ENCODE measurements at regions not wholly inside any gene's neighbourhood (a gene's known extent, or its start where the extent isn't known, plus 50 kb on each side); places are given as distances from the start of the nearest gene placed in this dataset.
A peak's percentile ranks its signal among the peaks of the same experiment; 100 is the strongest.

DNA sequence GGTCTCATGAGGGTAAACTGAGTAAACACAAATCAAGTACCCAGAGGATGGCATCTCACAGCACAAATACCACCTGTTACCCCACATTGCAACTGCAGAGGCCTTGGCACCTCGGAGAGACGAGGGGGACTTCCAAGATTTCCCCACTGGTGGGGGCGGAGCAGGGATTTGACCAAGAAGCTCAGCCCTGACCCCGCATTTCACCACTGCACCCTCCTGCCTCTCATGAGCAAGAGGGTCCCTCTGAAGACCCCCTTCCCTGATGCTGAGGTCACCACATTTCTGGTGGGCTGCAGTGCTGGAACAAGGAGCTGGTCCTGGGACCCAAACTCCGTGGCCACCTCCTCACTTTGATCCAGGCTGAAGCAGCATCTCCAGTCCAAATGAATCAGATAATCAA is 342.4 kb downstream of the NPHP4 start:
- peak in 1 of 3 donors; percentile 39 for DNase-seq
- WGBS (ENCODE audit: insufficient coverage, low coverage, low lambda C conversion rate, missing lambda C conversion rate), result 75% methylated on average over 2 of the region's 5 CpGs
- intact Hi-C loops (cut with DNase I), result no loop called here
- H3K4me3 ChIP-seq, result no peak overlapping the region
- H3K36me3 ChIP-seq, result no peaks in the 10 kb centered on the region
- no peak overlapping the region for H3K27ac ChIP-seq
- no peak for ATAC-seq
- H3K4me1 ChIP-seq, result no peaks in the 10 kb centered on the region
- TF ChIP-seq POLR2A (IDR thresholded peaks at IDR 0.05), result no peak
- TF ChIP-seq, protein P1, sequence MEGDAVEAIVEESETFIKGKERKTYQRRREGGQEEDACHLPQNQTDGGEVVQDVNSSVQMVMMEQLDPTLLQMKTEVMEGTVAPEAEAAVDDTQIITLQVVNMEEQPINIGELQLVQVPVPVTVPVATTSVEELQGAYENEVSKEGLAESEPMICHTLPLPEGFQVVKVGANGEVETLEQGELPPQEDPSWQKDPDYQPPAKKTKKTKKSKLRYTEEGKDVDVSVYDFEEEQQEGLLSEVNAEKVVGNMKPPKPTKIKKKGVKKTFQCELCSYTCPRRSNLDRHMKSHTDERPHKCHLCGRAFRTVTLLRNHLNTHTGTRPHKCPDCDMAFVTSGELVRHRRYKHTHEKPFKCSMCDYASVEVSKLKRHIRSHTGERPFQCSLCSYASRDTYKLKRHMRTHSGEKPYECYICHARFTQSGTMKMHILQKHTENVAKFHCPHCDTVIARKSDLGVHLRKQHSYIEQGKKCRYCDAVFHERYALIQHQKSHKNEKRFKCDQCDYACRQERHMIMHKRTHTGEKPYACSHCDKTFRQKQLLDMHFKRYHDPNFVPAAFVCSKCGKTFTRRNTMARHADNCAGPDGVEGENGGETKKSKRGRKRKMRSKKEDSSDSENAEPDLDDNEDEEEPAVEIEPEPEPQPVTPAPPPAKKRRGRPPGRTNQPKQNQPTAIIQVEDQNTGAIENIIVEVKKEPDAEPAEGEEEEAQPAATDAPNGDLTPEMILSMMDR (IDR thresholded peaks at IDR 0.05), result no peak
- H3K27me3 ChIP-seq, result no peaks in the 10 kb centered on the region
- H3K9me3 ChIP-seq, result no peaks in the 10 kb centered on the region

DNA sequence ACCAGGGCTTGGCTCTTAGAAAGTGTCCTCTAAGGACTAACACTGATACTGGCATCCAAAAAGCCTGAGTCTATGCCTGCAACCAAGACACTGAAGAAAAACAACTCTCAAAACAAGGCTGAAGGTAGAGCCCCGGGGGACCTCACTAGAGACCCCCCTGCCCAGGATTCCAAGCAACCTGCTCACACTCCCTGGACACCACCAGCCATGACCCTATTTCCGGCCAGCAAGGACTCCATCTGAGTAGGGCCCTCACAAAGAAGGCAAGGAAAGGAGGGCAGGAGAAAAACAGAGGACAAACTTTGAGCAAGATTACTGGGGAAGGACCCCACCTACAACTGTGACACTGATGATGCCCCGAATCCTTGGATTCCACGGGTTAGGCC is 343.1 kb downstream of the NPHP4 start:
- intact Hi-C loops (cut with DNase I), result no loop called here
- no peaks in the 10 kb centered on the region for H3K36me3 ChIP-seq
- no peaks in the 10 kb centered on the region for H3K9me3 ChIP-seq
- H3K4me3 ChIP-seq, result no peak overlapping the region
- ATAC-seq (no peak), DNase-seq (no peak)
- H3K27ac ChIP-seq, result no peak overlapping the region
- H3K4me1 ChIP-seq, result no peaks in the 10 kb centered on the region
- 63% methylated on average over 1 of the region's 4 CpGs for WGBS (ENCODE audit: insufficient coverage, low coverage, low lambda C conversion rate, missing lambda C conversion rate)
- H3K27me3 ChIP-seq, result no peaks in the 10 kb centered on the region
- TF ChIP-seq, protein P1 (IDR thresholded peaks at IDR 0.05), result no peak
- no peak for TF ChIP-seq POLR2A (IDR thresholded peaks at IDR 0.05)

DNA sequence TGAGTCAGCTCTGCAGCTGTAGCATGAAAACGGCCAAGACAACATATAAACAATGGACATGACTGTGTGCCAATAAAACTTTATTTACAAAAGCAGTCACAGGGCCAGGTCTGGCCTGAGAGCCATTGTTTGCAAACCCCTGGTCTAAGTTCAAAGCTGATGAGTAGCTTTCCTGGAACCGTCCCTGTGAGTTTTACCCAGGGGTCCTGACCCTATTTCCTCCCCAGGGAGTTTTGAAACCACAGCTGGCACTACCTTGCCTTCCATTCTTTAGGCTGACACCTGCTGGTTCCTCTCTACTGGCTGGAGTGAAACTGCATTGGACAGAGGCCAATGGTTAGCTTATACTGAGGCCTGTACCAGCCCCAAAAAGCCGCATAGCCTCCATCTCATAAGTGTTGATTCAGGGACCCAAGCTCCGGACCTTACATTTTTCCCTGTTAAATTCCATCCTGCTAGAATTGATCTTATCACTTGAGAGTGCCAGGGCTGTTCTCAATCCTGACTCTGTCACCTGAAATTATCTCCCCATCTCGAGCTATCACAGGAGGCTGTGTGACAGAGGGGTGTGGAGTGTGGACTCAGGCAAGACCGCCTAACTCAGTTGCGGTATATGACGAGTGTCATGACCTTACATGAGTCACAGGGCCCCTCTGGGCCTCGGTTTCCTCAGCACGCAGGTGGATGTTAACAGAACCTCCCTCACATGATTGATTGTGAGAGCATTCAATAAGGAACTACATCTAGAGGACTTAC is 343.6 kb downstream of the NPHP4 start:
- Histone ChIP-seq H3K4me1 (no peaks in the 10 kb centered on the region), H3K9me3 (no peaks in the 10 kb centered on the region), H3K27ac (no peak overlapping the region), H3K4me3 (no peak overlapping the region), H3K36me3 (no peaks in the 10 kb centered on the region), H3K27me3 (no peaks in the 10 kb centered on the region)
- TF ChIP-seq, protein P1 (IDR thresholded peaks at IDR 0.05), result no peak
- no peak for TF ChIP-seq POLR2A (IDR thresholded peaks at IDR 0.05)
- no peak for ATAC-seq
- DNase-seq, result no peak
- WGBS (ENCODE audit: insufficient coverage, low coverage, low lambda C conversion rate, missing lambda C conversion rate), result 63% methylated on average over 9 of the region's 10 CpGs
- intact Hi-C loops (cut with DNase I), result no loop called here

DNA sequence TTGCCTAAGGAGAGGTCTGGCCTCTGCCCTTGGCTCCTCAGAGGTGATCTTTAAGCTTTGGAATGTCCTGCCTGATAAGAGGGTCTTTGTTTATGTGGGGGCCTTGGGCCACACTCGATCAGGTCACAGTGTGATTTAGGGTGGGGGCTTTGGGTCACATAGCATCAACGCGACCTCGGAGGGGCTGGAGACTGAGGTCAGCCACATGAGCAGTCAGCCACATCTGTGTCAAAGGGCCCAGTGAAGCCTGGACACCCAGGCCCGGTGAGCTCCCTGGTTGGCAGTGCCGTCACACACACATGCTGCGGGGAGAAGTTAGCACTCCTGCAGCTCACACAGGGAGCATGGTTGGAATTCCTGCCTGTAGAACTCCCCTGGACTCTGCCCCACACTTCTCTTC is 345.0 kb downstream of the NPHP4 start:
- Histone ChIP-seq H3K4me3 (no peak overlapping the region), H3K9me3 (no peaks in the 10 kb centered on the region), H3K27ac (no peak overlapping the region), H3K36me3 (no peaks in the 10 kb centered on the region), H3K27me3 (no peaks in the 10 kb centered on the region), H3K4me1 (no peaks in the 10 kb centered on the region)
- WGBS (ENCODE audit: insufficient coverage, low coverage, low lambda C conversion rate, missing lambda C conversion rate), result 40% methylated on average over 1 of the region's 7 CpGs
- no peak for ATAC-seq
- DNase-seq, result no peak
- TF ChIP-seq, protein P1 (IDR thresholded peaks at IDR 0.05), result no peak
- no peak for TF ChIP-seq POLR2A (IDR thresholded peaks at IDR 0.05)
- intact Hi-C loops (cut with DNase I), result no loop called here

Measured in right lobe of liver (tissue), 6 donors.